ES-I3 (cell line): ENCODE measurements at regions not wholly inside any gene's neighbourhood (a gene's known extent, or its start where the extent isn't known, plus 50 kb on each side); places are given as distances from the start of the nearest gene placed in this dataset.

Source experiments
- H3K36me3 ChIP-seq: 2 replicates; pipeline ENCODE4 v1.6.1; 2013; ENCODE audit warnings: mild to moderate bottlenecking, low read length, control low read depth, moderate library complexity; ENCODE audit not compliant: insufficient read depth
- H3K4me1 ChIP-seq: 2 replicates; pipeline ENCODE4 v1.6.1; 2013; ENCODE audit warnings: mild to moderate bottlenecking, control low read depth, low read length; ENCODE audit not compliant: insufficient read depth
- H3K9ac ChIP-seq: 2 replicates; pipeline ENCODE4 v1.6.1; 2013; ENCODE audit warnings: low read depth, mild to moderate bottlenecking, low read length, moderate library complexity
- H3K9me3 ChIP-seq: 2 replicates; pipeline ENCODE4 v1.6.1; 2013; ENCODE audit warnings: mild to moderate bottlenecking, low read length, moderate library complexity; ENCODE audit not compliant: control insufficient read depth, insufficient read depth

DNA sequence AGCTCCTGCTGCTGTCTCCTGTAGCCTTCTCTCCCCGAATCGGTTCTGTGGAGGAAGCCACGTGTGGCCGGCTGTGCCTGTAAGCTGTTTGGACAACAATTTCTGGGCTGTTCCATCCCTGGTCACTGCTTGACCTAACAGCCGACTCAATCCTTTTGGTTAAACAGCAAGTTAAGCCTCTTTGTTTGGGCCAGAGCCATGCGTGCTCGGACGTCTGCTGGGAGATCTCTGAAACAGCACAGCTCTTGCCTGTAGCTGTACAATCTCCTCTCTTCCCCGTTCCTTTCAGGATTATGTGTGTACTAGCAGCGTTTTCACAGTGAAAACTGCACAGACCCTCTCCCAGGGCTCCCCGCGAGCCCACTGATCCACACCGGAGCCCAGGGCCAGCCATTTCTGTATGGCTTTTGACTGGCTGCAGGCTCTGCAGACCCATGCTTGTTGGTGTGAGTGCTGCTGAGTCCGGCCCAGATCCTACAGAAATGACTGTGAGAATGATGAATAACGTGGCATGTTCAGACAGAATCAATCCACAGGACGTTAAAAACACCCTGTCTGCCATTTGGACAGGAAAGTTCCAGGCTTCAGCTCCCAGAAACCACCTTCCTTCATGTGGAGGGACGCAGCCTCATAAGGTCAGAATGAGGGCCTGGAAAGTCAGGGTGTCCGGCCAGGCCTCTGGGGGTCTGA is 428.6 kb upstream of the ADARB2 start:
- H3K4me1 ChIP-seq: no peaks in the 10 kb centered on the region
- no peaks in the 10 kb centered on the region for H3K9me3 ChIP-seq
- H3K9ac ChIP-seq: no peak overlapping the region
- no peaks in the 10 kb centered on the region for H3K36me3 ChIP-seq

- Histone ChIP-seq H3K4me1 (0 out of 2 replicates have a peak, but pooled peaks cover 10% of the 10 kb centered on the region), H3K9me3 (no peaks in the 10 kb centered on the region), H3K9ac (no peak overlapping the region; the same call in 1 of the 2 replicates), H3K36me3 (no peaks in the 10 kb centered on the region)
Observed at GRCh38 chr10:2150288-2150687, 413.0 kb upstream of the ADARB2 start.

GRCh38 chr10:2145926-2146478 is 408.7 kb upstream of the ADARB2 start:
- 0 out of 2 replicates have a peak, but pooled peaks cover 10% of the 10 kb centered on the region for H3K4me1 ChIP-seq
- H3K36me3 ChIP-seq: no peaks in the 10 kb centered on the region
- H3K9ac ChIP-seq: no peak overlapping the region
- no peaks in the 10 kb centered on the region; the same call in 1 of the 2 replicates for H3K9me3 ChIP-seq

DNA sequence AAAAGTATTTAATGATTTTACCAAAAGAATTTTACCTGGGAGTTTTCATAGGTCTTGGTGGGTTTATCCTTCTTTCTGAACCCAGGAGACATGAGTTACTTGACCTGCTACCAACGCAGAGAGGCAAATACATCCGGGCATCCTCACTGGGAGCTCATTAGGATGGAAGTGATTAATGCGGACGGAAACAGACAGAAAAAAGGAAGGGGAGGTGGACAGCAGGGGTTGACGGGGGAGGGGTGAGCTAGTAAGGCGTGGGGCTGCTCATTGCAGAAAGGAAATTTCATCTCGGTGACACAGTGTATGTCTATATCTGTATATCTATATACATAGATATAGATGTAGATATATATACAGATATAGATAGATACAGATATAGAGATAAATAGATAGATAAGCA is 408.2 kb upstream of the ADARB2 start:
- 0 out of 2 replicates have a peak, but pooled peaks cover 6% of the 10 kb centered on the region for H3K4me1 ChIP-seq

DNA sequence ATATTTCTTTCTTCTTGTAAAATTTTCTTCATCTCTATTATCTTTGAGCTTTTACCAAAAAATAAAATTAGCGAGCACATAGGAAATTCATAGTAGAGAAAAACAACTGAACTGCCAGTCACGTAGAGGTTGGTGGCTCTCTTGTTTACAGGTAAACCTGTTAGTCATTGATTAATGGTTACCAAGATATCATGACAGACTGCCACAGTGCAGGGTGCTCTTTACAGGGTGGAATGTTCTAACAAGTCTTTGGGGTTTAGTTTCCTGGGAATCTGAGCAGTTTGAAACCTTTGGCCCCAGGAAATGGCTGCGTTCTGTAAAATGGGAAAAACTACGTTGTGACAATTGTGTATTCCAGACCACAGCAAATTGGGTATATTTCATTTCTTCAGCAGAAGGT is 407.3 kb upstream of the ADARB2 start:
- Histone ChIP-seq H3K36me3 (no peaks in the 10 kb centered on the region), H3K9me3 (no peaks in the 10 kb centered on the region; the same call in 1 of the 2 replicates), H3K4me1 (no peaks in the 10 kb centered on the region), H3K9ac (no peak overlapping the region)

More for the DNA sequence above, 408.2 kb upstream of the ADARB2 start:
- H3K9me3 ChIP-seq: no peaks in the 10 kb centered on the region; the same call in 1 of the 2 replicates
- no peaks in the 10 kb centered on the region for H3K36me3 ChIP-seq
- no peak overlapping the region for H3K9ac ChIP-seq

GRCh38 chr10:2143213-2143835 is 406.0 kb upstream of the ADARB2 start:
- no peaks in the 10 kb centered on the region; the same call in 1 of the 2 replicates for H3K9me3 ChIP-seq
- H3K9ac ChIP-seq: no peak overlapping the region
- no peaks in the 10 kb centered on the region for H3K36me3 ChIP-seq
- no peaks in the 10 kb centered on the region for H3K4me1 ChIP-seq

- Histone ChIP-seq H3K9me3 (no peaks in the 10 kb centered on the region; the same call in 1 of the 2 replicates), H3K4me1 (no peaks in the 10 kb centered on the region), H3K36me3 (no peaks in the 10 kb centered on the region), H3K9ac (no peak overlapping the region)
Observed at GRCh38 chr10:2139746-2140145, 402.4 kb upstream of the ADARB2 start.

DNA sequence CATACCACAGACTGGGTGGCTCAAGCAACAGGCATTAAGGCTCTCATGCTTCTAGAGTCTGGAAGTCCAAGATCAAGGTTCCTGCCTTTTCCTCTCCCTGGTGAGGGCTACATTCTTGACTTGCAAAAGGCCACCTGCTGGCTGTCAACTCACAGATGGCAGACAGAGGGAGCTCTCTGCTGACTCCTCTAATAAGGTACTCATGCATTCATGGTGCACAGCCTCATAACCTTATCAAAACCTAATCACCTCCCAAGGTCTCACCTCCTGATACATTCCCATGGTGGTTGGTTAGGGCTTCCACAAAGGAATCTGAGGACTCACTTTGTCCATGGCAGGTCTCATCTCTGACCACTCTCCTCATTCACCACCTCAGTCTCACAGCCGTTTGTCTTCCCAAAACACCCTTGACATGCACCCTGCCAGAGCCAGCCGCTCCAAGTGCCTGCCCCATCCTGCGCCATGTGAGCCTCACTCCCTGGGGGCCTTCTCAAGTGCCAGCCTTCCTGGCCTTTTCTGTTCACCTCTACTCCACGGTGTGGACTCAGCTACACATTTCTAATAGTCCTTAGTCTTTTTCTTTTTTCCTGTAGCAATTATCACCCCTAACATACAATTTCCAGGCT is 400.3 kb upstream of the ADARB2 start:
- no peaks in the 10 kb centered on the region for H3K36me3 ChIP-seq
- H3K4me1 ChIP-seq: no peaks in the 10 kb centered on the region
- H3K9me3 ChIP-seq: peaks cover 3% of the 10 kb centered on the region; the same call in 1 of the 2 replicates
- no peak overlapping the region for H3K9ac ChIP-seq

GRCh38 chr10:2130705-2131305 is 393.5 kb upstream of the ADARB2 start:
- no peak overlapping the region for H3K9ac ChIP-seq
- peaks cover 3% of the 10 kb centered on the region; the same call in 1 of the 2 replicates for H3K9me3 ChIP-seq
- H3K4me1 ChIP-seq: no peaks in the 10 kb centered on the region
- no peaks in the 10 kb centered on the region for H3K36me3 ChIP-seq

DNA sequence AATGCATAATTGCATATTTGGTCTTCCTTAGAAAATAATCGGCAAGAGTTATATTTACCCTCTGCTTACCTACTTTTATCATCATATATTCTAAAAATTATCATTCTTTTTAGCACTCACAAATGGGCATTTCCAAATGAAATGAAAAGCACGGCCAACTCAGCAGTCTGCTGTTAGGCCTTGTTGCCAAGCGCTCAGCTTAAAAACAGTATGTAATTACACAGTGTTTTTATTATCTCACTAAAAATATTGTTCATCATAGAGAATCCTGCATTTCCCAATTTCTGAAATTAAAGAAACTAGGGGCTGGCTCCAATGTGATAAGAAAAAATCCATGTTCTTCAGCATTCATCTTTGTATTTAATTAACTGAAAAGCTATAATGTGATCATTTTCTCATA is 391.7 kb upstream of the ADARB2 start:
- no peaks in the 10 kb centered on the region for H3K4me1 ChIP-seq
- peaks cover 3% of the 10 kb centered on the region; the same call in 1 of the 2 replicates for H3K9me3 ChIP-seq
- no peaks in the 10 kb centered on the region for H3K36me3 ChIP-seq
- H3K9ac ChIP-seq: no peak overlapping the region

DNA sequence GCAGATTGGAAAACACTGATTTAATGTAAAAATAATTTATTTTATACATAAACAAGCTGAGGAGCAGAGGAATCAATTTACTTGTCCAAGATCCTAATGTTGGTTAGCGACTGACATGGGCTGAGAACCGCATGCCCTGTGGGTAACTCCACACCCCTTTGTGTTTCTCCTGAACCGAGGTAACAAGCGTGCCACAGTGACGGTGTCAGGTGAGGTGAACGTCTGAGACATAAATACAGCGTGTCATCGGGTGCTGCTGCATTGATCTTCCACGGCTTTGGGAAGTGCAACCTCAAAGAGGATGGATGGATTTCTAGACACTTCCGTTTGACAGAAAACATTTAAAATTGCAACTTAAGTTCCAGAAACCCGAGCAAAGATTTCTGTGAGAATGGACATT is 386.8 kb upstream of the ADARB2 start:
- Histone ChIP-seq H3K4me1 (no peaks in the 10 kb centered on the region), H3K9ac (no peak overlapping the region), H3K36me3 (no peaks in the 10 kb centered on the region), H3K9me3 (no peaks in the 10 kb centered on the region)

DNA sequence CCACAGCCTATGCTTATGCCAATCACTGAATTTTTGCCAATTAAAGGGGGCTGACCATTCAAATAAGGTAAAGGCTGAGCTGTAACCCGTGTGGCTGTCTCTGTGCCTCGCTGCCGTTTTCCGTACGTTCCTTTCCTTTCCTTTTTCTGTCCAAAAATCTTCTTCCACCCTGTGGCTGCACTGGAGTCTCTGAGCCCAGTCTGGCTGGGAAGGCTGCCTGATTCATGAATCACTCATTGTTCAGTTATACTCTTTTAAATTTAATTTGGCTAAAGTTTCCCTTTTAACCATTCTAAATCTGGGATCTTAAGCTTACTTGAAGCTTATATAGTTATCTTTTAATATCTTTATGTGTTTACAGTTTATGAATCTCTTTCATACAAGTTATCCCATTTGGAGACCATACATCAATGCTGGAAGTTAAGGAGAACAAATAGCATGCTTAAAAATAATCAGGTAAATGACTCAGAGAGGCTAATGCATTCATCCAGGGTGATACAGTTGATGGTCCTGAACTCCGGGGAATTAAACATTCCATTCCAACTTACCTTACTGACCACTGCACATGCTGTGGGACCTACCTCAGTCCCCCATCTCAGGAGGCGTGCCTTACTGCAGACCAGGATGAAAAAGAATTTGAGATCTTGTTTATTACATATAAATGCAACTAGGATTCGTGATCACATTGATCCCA is 385.3 kb upstream of the ADARB2 start:
- no peaks in the 10 kb centered on the region for H3K9me3 ChIP-seq
- H3K4me1 ChIP-seq: no peaks in the 10 kb centered on the region
- H3K36me3 ChIP-seq: no peaks in the 10 kb centered on the region
- no peak overlapping the region for H3K9ac ChIP-seq

DNA sequence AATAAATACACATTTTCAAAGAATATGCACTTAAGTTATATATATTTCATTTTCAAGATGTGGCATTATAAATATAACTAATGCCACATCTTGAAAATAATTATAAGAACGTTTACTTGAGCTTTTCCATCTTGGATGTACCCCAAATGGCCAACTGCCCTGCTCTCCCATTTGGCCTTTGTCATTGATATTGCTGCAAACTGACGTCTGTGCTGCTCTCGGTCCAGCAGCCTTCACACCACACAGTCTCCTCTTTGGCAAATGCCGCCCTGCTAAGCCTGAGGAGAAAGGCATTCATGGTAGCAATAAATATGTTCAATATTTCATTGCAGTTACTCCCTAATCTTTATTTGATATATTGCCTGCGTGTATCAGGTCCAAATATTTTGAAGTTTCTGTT is 384.6 kb upstream of the ADARB2 start:
- H3K36me3 ChIP-seq: no peaks in the 10 kb centered on the region
- H3K9ac ChIP-seq: no peak overlapping the region
- H3K4me1 ChIP-seq: no peaks in the 10 kb centered on the region
- H3K9me3 ChIP-seq: peaks cover 2% of the 10 kb centered on the region; the same call in 1 of the 2 replicates

GRCh38 chr10:2121315-2121714 is 384.0 kb upstream of the ADARB2 start:
- H3K9ac ChIP-seq: no peak overlapping the region
- H3K36me3 ChIP-seq: no peaks in the 10 kb centered on the region
- peaks cover 2% of the 10 kb centered on the region; the same call in 1 of the 2 replicates for H3K9me3 ChIP-seq
- H3K4me1 ChIP-seq: no peaks in the 10 kb centered on the region
